Astrocyte (in vitro differentiated cells and primary cell): ENCODE measurements at regions not wholly inside any gene's neighbourhood (a gene's known extent, or its start where the extent isn't known, plus 50 kb on each side); places are given as distances from the start of the nearest gene placed in this dataset.

Source experiments
- DNase-seq: peaks from one replicate; pipeline ENCODE4 v3.0.0-alpha.2; 2010; ENCODE audit warnings: low read depth
- FAIRE-seq: peaks from 2 replicates; lab custom pipeline; 2011; peaks lifted over from hg19 to GRCh38; lab: Jason Lieb, UNC
- H2AFZ ChIP-seq: 2 replicates; pipeline ENCODE4 v1.6.0; 2012; ENCODE audit warnings: low read depth, low read length, inconsistent platforms
- H3K27ac ChIP-seq: 2 replicates; pipeline ENCODE4 v1.5.1; 2011; ENCODE audit warnings: low read depth, low read length, inconsistent platforms
- H3K27me3 ChIP-seq: 2 replicates; pipeline ENCODE4 v1.6.0; 2011; ENCODE audit warnings: low read length, inconsistent platforms; ENCODE audit not compliant: insufficient read depth
- H3K36me3 ChIP-seq: 2 replicates; pipeline ENCODE4 v1.5.1; 2011; ENCODE audit warnings: low read length, inconsistent platforms; ENCODE audit not compliant: insufficient read depth
- H3K4me1 ChIP-seq: 2 replicates; pipeline ENCODE4 v1.5.1; 2011; ENCODE audit warnings: low read length, inconsistent platforms; ENCODE audit not compliant: insufficient read depth
- H3K4me2 ChIP-seq: 2 replicates; pipeline ENCODE4 v1.6.0; 2012; ENCODE audit warnings: low read length, inconsistent platforms
- H3K4me3 ChIP-seq: 2 replicates; pipeline ENCODE4 v1.5.1; 2011; ENCODE audit warnings: low read depth, mild to moderate bottlenecking, low read length, inconsistent platforms; ENCODE audit not compliant: insufficient read depth
- H3K79me2 ChIP-seq: 2 replicates; pipeline ENCODE4 v1.6.0; 2012; ENCODE audit warnings: mild to moderate bottlenecking, low read length, inconsistent platforms; ENCODE audit not compliant: insufficient read depth
- H3K9ac ChIP-seq: 2 replicates; pipeline ENCODE4 v1.6.0; 2012; ENCODE audit warnings: mild to moderate bottlenecking, low read length, inconsistent platforms
- H3K9me3 ChIP-seq: 2 replicates; pipeline ENCODE4 v1.5.1; 2012; ENCODE audit warnings: low read depth, mild to moderate bottlenecking, low read length, inconsistent platforms; ENCODE audit not compliant: insufficient read depth
- H4K20me1 ChIP-seq: 2 replicates; pipeline ENCODE4 v1.6.0; 2012; ENCODE audit warnings: low read length, inconsistent platforms; ENCODE audit not compliant: insufficient read depth
- H3K27ac Mint-ChIP-seq: one replicate; pipeline ENCODE4 v1.8.0; 2021; ENCODE audit warnings: mild to moderate bottlenecking, mixed read lengths; ENCODE audit not compliant: unreplicated experiment
- H3K27me3 Mint-ChIP-seq: one replicate; pipeline ENCODE4 v1.8.0; 2021; ENCODE audit warnings: low read depth, mixed read lengths; ENCODE audit not compliant: unreplicated experiment
- H3K36me3 Mint-ChIP-seq: one replicate; pipeline ENCODE4 v1.8.0; 2021; ENCODE audit warnings: low read depth, mixed read lengths; ENCODE audit not compliant: unreplicated experiment
- H3K4me1 Mint-ChIP-seq: one replicate; pipeline ENCODE4 v1.8.0; 2021; ENCODE audit warnings: low read depth, mixed read lengths; ENCODE audit not compliant: unreplicated experiment
- H3K4me3 Mint-ChIP-seq: one replicate; pipeline ENCODE4 v1.8.0; 2021; ENCODE audit warnings: mild to moderate bottlenecking, moderate library complexity, mixed read lengths; ENCODE audit not compliant: unreplicated experiment
- H3K9me3 Mint-ChIP-seq: one replicate; pipeline ENCODE4 v1.8.0; 2021; ENCODE audit warnings: mild to moderate bottlenecking, mixed read lengths; ENCODE audit not compliant: unreplicated experiment
- CTCF ChIP-seq: IDR thresholded peaks from 2 replicates; pipeline ENCODE4 v1.5.1; 2011; ENCODE audit warnings: low read depth, mild to moderate bottlenecking, inconsistent platforms, low read length, moderate library complexity; ENCODE audit not compliant: insufficient read depth
- EZH2 ChIP-seq: IDR thresholded peaks from 2 replicates; pipeline ENCODE4 v1.6.1; 2012; ENCODE audit warnings: mild to moderate bottlenecking, low read length, inconsistent platforms; ENCODE audit not compliant: insufficient read depth

- no peaks in the 10 kb centered on the region for H3K79me2 ChIP-seq
- no peaks in the 10 kb centered on the region for H3K4me1 ChIP-seq
- H4K20me1 ChIP-seq = no peaks in the 10 kb centered on the region
- Mint-ChIP-seq H3K9me3 (peaks cover 2% of the 10 kb centered on the region), H3K4me3 (no peak overlapping the region), H3K27ac (no peak overlapping the region), H3K36me3 (no peaks in the 10 kb centered on the region), H3K27me3 (no peaks in the 10 kb centered on the region), H3K4me1 (no peaks in the 10 kb centered on the region)
- no peak overlapping the region for H3K4me2 ChIP-seq
- no peak for DNase-seq
- H3K4me3 ChIP-seq = no peak overlapping the region
- H3K27me3 ChIP-seq = no peaks in the 10 kb centered on the region
- H3K9ac ChIP-seq = no peak overlapping the region
- no peaks in the 10 kb centered on the region for H3K9me3 ChIP-seq
- TF ChIP-seq CTCF (no peak), EZH2 (no peak)
- no peak for FAIRE-seq
- H3K36me3 ChIP-seq = no peaks in the 10 kb centered on the region
- no peak overlapping the region for H3K27ac ChIP-seq
- H2AFZ ChIP-seq = no peak overlapping the region
Measured at GRCh38 chr3:1591327-1592028, 498.7 kb downstream of the CNTN6 start.

GRCh38 chr3:1594940-1595339 lies 502.1 kb downstream of the CNTN6 start:
- H4K20me1 ChIP-seq = no peaks in the 10 kb centered on the region
- no peak overlapping the region for H3K27ac ChIP-seq
- no peaks in the 10 kb centered on the region for H3K79me2 ChIP-seq
- H3K36me3 ChIP-seq = no peaks in the 10 kb centered on the region
- H3K9me3 Mint-ChIP-seq = peaks cover 2% of the 10 kb centered on the region
- no peaks in the 10 kb centered on the region for H3K4me1 ChIP-seq
- H3K4me3 Mint-ChIP-seq = no peak overlapping the region
- H3K36me3 Mint-ChIP-seq = no peaks in the 10 kb centered on the region
- H3K27me3 Mint-ChIP-seq = no peaks in the 10 kb centered on the region
- no peak overlapping the region for H3K27ac Mint-ChIP-seq
- TF ChIP-seq EZH2 = no peak
- no peak for TF ChIP-seq CTCF
- H3K4me2 ChIP-seq = no peak overlapping the region
- H3K27me3 ChIP-seq = no peaks in the 10 kb centered on the region
- H2AFZ ChIP-seq = no peak overlapping the region
- no peak for FAIRE-seq
- H3K4me3 ChIP-seq = no peak overlapping the region
- no peak for DNase-seq
- H3K9ac ChIP-seq = no peak overlapping the region
- H3K4me1 Mint-ChIP-seq = no peaks in the 10 kb centered on the region
- H3K9me3 ChIP-seq = no peaks in the 10 kb centered on the region

- Histone ChIP-seq H4K20me1 (no peaks in the 10 kb centered on the region), H3K4me2 (no peak overlapping the region), H3K9ac (no peak overlapping the region), H3K27me3 (no peaks in the 10 kb centered on the region), H3K36me3 (no peaks in the 10 kb centered on the region), H3K27ac (no peak overlapping the region), H3K4me3 (no peak overlapping the region), H3K9me3 (no peaks in the 10 kb centered on the region), H2AFZ (no peak overlapping the region), H3K4me1 (no peaks in the 10 kb centered on the region), H3K79me2 (no peaks in the 10 kb centered on the region)
- TF ChIP-seq CTCF (no peak), EZH2 (no peak)
- Mint-ChIP-seq H3K4me1 (no peaks in the 10 kb centered on the region), H3K36me3 (no peaks in the 10 kb centered on the region), H3K27ac (no peak overlapping the region), H3K27me3 (no peaks in the 10 kb centered on the region), H3K4me3 (no peak overlapping the region), H3K9me3 (no peaks in the 10 kb centered on the region)
- DNase-seq (no peak), FAIRE-seq (no peak)
Measured at GRCh38 chr3:1600206-1600605, 498.5 kb upstream of the CNTN4 start.
